ENCODE measurements at regions not wholly inside any gene's neighbourhood (a gene's known extent, or its start where the extent isn't known, plus 50 kb on each side); places are given as distances from the start of the nearest gene placed in this dataset.

- DNase-seq (no peak), ATAC-seq (no peak), FAIRE-seq (no peak)
- H3K27me3 ChIP-seq = no peaks in the 10 kb centered on the region
- H3K4me3 ChIP-seq = no peak overlapping the region
- intact Hi-C loops (cut with DNase I) = loop anchor here in 1 of 3 donors (10.0 kb wide), 1 partner anchor 375 kb away; the partner anchor contains the start of gene LPIN3
- H3K4me1 ChIP-seq = no peaks in the 10 kb centered on the region
- WGBS, 2 donors = 79 to 88% methylated on average over 6 of the region's 6 CpGs
- H3K27ac ChIP-seq = no peak overlapping the region
- H3K36me3 ChIP-seq = no peaks in the 10 kb centered on the region
- no peaks in the 10 kb centered on the region for H3K9me3 ChIP-seq
- no peak for TF ChIP-seq CTCF (IDR thresholded peaks at IDR 0.05)
Observed at GRCh38 chr20:40970218-40970617, 58.4 kb upstream of the TOP1 start.

- Histone ChIP-seq H3K27ac (no peak overlapping the region), H3K36me3 (no peaks in the 10 kb centered on the region), H3K27me3 (peaks cover 0 to 5% (median 0%) of the 10 kb centered on the region in 4 donors), H3K9me3 (no peaks in the 10 kb centered on the region), H3K4me3 (no peak overlapping the region), H3K4me1 (no peaks in the 10 kb centered on the region)
- DNase-seq (no peak), ATAC-seq (no peak), FAIRE-seq (no peak)
- no peak for TF ChIP-seq CTCF (IDR thresholded peaks at IDR 0.05)
- intact Hi-C loops (cut with DNase I) = loop anchor here in 1 of 3 donors (10.0 kb wide), 1 partner anchor 368 kb away; the partner anchor contains the start of gene LPIN3
Observed at GRCh38 chr20:40977218-40977617, 51.4 kb upstream of the TOP1 start.

GRCh38 chr20:40978761-40979160 is 49.9 kb upstream of the TOP1 start:
- no peak for FAIRE-seq

More at GRCh38 chr20:40978761-40979160, 49.9 kb upstream of the TOP1 start:
- Histone ChIP-seq H3K27me3 (peaks cover 0 to 5% (median 0%) of the 10 kb centered on the region in 4 donors), H3K9me3 (no peaks in the 10 kb centered on the region), H3K36me3 (no peaks in the 10 kb centered on the region), H3K4me3 (no peak overlapping the region), H3K27ac (no peak overlapping the region), H3K4me1 (no peaks in the 10 kb centered on the region)
- no peak for TF ChIP-seq CTCF (IDR thresholded peaks at IDR 0.05)
- ATAC-seq (no peak), DNase-seq (no peak)
- WGBS, 2 donors = 76 to 90% methylated on average over 3 of the region's 3 CpGs
- intact Hi-C loops (cut with DNase I) = loop anchor here in 1 of 3 donors (10.0 kb wide), 1 partner anchor 366 kb away; the partner anchor contains the start of gene LPIN3
